ENCODE measurements at regions not wholly inside any gene's neighbourhood (a gene's known extent, or its start where the extent isn't known, plus 50 kb on each side); places are given as distances from the start of the nearest gene placed in this dataset.

- Histone ChIP-seq H3K27me3 (no peaks in the 10 kb centered on the region), H3K4me3 (no peak overlapping the region), H3K4me1 (peaks cover 0 to 9% (median 3%) of the 10 kb centered on the region in 10 experiments; a peak in 6 of 20 replicates), H4K20me1 (no peaks in the 10 kb centered on the region), H3K9me3 (replicated peaks in 1 of 11) (no peaks in the 10 kb centered on the region), H3K4me2 (no peak overlapping the region), H3K36me3 (no peaks in the 10 kb centered on the region), H3K9ac (no peak overlapping the region), H3K27ac (no peak overlapping the region)
- TF ChIP-seq Cebpa-rat (IDR thresholded peaks at IDR 0.05): no peak
Measured at GRCh38 chr7:68518060-68518459, 1080.2 kb upstream of the AUTS2 start.

- Histone ChIP-seq H3K4me2 (no peak overlapping the region), H3K4me1 (peaks cover 0 to 9% (median 3%) of the 10 kb centered on the region in 10 experiments; a peak in 6 of 20 replicates), H3K27me3 (no peaks in the 10 kb centered on the region), H3K9ac (no peak overlapping the region), H4K20me1 (no peaks in the 10 kb centered on the region), H3K9me3 (replicated peaks in 1 of 11) (peaks cover 0 to 22% (median 15%) of the 10 kb centered on the region in 11 experiments; a peak in 12 of 22 replicates), H3K27ac (no peak overlapping the region), H3K4me3 (no peak overlapping the region), H3K36me3 (no peaks in the 10 kb centered on the region)
- TF ChIP-seq Cebpa-rat (IDR thresholded peaks at IDR 0.05): no peak
Measured at GRCh38 chr7:68524126-68524525, 1074.1 kb upstream of the AUTS2 start.

- Histone ChIP-seq H4K20me1 (no peaks in the 10 kb centered on the region), H3K27ac (no peak overlapping the region), H3K4me2 (peak overlapping the region in 1 of 11 experiments; percentile 15; a peak in 1 of 22 replicates), H3K4me1 (0 out of 20 replicates have a peak, but pooled peaks cover 0 to 2% (median 0%) of the 10 kb centered on the region in 10 experiments), H3K36me3 (no peaks in the 10 kb centered on the region), H3K9me3 (replicated peaks in 1 of 11) (peaks cover 0 to 30% (median 19%) of the 10 kb centered on the region in 11 experiments; a peak in 12 of 22 replicates), H3K9ac (no peak overlapping the region), H3K27me3 (no peaks in the 10 kb centered on the region), H3K4me3 (no peak overlapping the region)
- no peak for TF ChIP-seq Cebpa-rat (IDR thresholded peaks at IDR 0.05)
Measured at GRCh38 chr7:68529221-68529620, 1069.1 kb upstream of the AUTS2 start.

GRCh38 chr7:68535266-68535665 lies 1063.0 kb upstream of the AUTS2 start:
- no peak overlapping the region for H3K9ac ChIP-seq
- peaks cover 0 to 11% (median 4%) of the 10 kb centered on the region in 11 experiments; a peak in 6 of 22 replicates for H3K9me3 ChIP-seq (replicated peaks in 1 of 11)
- no peak overlapping the region for H3K4me3 ChIP-seq
- no peaks in the 10 kb centered on the region for H4K20me1 ChIP-seq
- H3K36me3 ChIP-seq: no peaks in the 10 kb centered on the region
- no peak overlapping the region for H3K27ac ChIP-seq
- no peak overlapping the region for H3K4me2 ChIP-seq
- H3K4me1 ChIP-seq: no peaks in the 10 kb centered on the region
- TF ChIP-seq Cebpa-rat (IDR thresholded peaks at IDR 0.05): no peak
- no peaks in the 10 kb centered on the region for H3K27me3 ChIP-seq

GRCh38 chr7:68537051-68537773 lies 1061.1 kb upstream of the AUTS2 start:
- Histone ChIP-seq H3K4me2 (no peak overlapping the region), H3K9ac (no peak overlapping the region), H3K4me3 (no peak overlapping the region), H3K27ac (no peak overlapping the region), H4K20me1 (no peaks in the 10 kb centered on the region), H3K4me1 (no peaks in the 10 kb centered on the region), H3K9me3 (replicated peaks in 1 of 11) (peaks cover 0 to 20% (median 11%) of the 10 kb centered on the region in 11 experiments; a peak in 11 of 22 replicates), H3K27me3 (no peaks in the 10 kb centered on the region), H3K36me3 (no peaks in the 10 kb centered on the region)
- no peak for TF ChIP-seq Cebpa-rat (IDR thresholded peaks at IDR 0.05)

GRCh38 chr7:68537774-68538071 lies 1060.6 kb upstream of the AUTS2 start:
- H4K20me1 ChIP-seq: no peaks in the 10 kb centered on the region
- no peak for TF ChIP-seq Cebpa-rat (IDR thresholded peaks at IDR 0.05)
- no peaks in the 10 kb centered on the region for H3K4me1 ChIP-seq
- no peaks in the 10 kb centered on the region for H3K36me3 ChIP-seq
- no peak overlapping the region for H3K9ac ChIP-seq
- no peak overlapping the region for H3K4me2 ChIP-seq
- H3K27me3 ChIP-seq: no peaks in the 10 kb centered on the region
- no peak overlapping the region for H3K4me3 ChIP-seq
- H3K27ac ChIP-seq: no peak overlapping the region
- peaks cover 0 to 20% (median 11%) of the 10 kb centered on the region in 11 experiments; a peak in 11 of 22 replicates for H3K9me3 ChIP-seq (replicated peaks in 1 of 11)

- no peaks in the 10 kb centered on the region for H4K20me1 ChIP-seq
- H3K4me2 ChIP-seq: no peak overlapping the region
- no peaks in the 10 kb centered on the region for H3K36me3 ChIP-seq
- H3K9me3 ChIP-seq (replicated peaks in 1 of 11): peaks cover 0 to 10% (median 7%) of the 10 kb centered on the region in 11 experiments; a peak in 10 of 22 replicates
- no peak overlapping the region for H3K27ac ChIP-seq
- no peak for TF ChIP-seq Cebpa-rat (IDR thresholded peaks at IDR 0.05)
- no peaks in the 10 kb centered on the region for H3K27me3 ChIP-seq
- no peaks in the 10 kb centered on the region for H3K4me1 ChIP-seq
- no peak overlapping the region for H3K9ac ChIP-seq
- no peak overlapping the region for H3K4me3 ChIP-seq
Measured at GRCh38 chr7:68542831-68543230, 1055.4 kb upstream of the AUTS2 start.

GRCh38 chr7:68544851-68545250 lies 1053.4 kb upstream of the AUTS2 start:
- Histone ChIP-seq H4K20me1 (no peaks in the 10 kb centered on the region), H3K27me3 (no peaks in the 10 kb centered on the region)

GRCh38 chr7:68547181-68547580 lies 1051.1 kb upstream of the AUTS2 start:
- H3K4me2 ChIP-seq: no peak overlapping the region

More at GRCh38 chr7:68544851-68545250, 1053.4 kb upstream of the AUTS2 start:
- peaks cover 0 to 10% (median 7%) of the 10 kb centered on the region in 11 experiments; a peak in 10 of 22 replicates for H3K9me3 ChIP-seq (replicated peaks in 1 of 11)
- no peaks in the 10 kb centered on the region for H3K4me1 ChIP-seq
- H3K4me3 ChIP-seq: no peak overlapping the region
- H3K9ac ChIP-seq: no peak overlapping the region
- no peaks in the 10 kb centered on the region for H3K36me3 ChIP-seq
- H3K4me2 ChIP-seq: no peak overlapping the region
- H3K27ac ChIP-seq: no peak overlapping the region
- no peak for TF ChIP-seq Cebpa-rat (IDR thresholded peaks at IDR 0.05)

GRCh38 chr7:68547799-68548198 lies 1050.5 kb upstream of the AUTS2 start:
- H3K27me3 ChIP-seq: no peaks in the 10 kb centered on the region
- no peak overlapping the region for H3K27ac ChIP-seq
- H3K4me2 ChIP-seq: no peak overlapping the region
- H3K9me3 ChIP-seq (replicated peaks in 1 of 11): no peaks in the 10 kb centered on the region
- no peaks in the 10 kb centered on the region for H3K36me3 ChIP-seq
- no peaks in the 10 kb centered on the region for H3K4me1 ChIP-seq
- TF ChIP-seq Cebpa-rat (IDR thresholded peaks at IDR 0.05): peak in 2 of 11 experiments; percentile 15 to 23; a peak in 1 of 22 replicates
- H3K4me3 ChIP-seq: no peak overlapping the region
- no peak overlapping the region for H3K9ac ChIP-seq
- H4K20me1 ChIP-seq: no peaks in the 10 kb centered on the region

More at GRCh38 chr7:68547181-68547580, 1051.1 kb upstream of the AUTS2 start:
- no peaks in the 10 kb centered on the region for H3K36me3 ChIP-seq
- TF ChIP-seq Cebpa-rat (IDR thresholded peaks at IDR 0.05): no peak
- H3K4me1 ChIP-seq: no peaks in the 10 kb centered on the region
- no peak overlapping the region for H3K27ac ChIP-seq
- no peak overlapping the region for H3K4me3 ChIP-seq
- no peaks in the 10 kb centered on the region for H3K9me3 ChIP-seq (replicated peaks in 1 of 11)
- no peaks in the 10 kb centered on the region for H4K20me1 ChIP-seq
- no peaks in the 10 kb centered on the region for H3K27me3 ChIP-seq
- H3K9ac ChIP-seq: no peak overlapping the region

Measured in BLaER1 treated with 17β-estradiol and CSF1 and Interleukin-3, amounts not matched to agents 10 nM and 100 nM (cell line).